ENCODE measurements at regions not wholly inside any gene's neighbourhood (a gene's known extent, or its start where the extent isn't known, plus 50 kb on each side); places are given as distances from the start of the nearest gene placed in this dataset.

GRCh38 chr4:89416960-89417359, 109.4 kb upstream of the GPRIN3 start:
- Histone ChIP-seq H3K36me3 (ENCODE audit: control insufficient read depth in 2 of 2, extremely low read depth in 1 of 2, insufficient read depth in 2 of 2, low read length in 2 of 2) (no peaks in the 10 kb centered on the region), H3K79me2 (ENCODE audit: control insufficient read depth, insufficient read depth, low read length) (no peaks in the 10 kb centered on the region), H3K4me3 (replicated peaks in 1 of 3; ENCODE audit: insufficient read depth in 1 of 3, low read depth in 1 of 3, low read length in 3 of 3) (no peak overlapping the region), H3K9me1 (replicated peaks; ENCODE audit: control insufficient read depth, extremely low read depth, insufficient read depth, low read length) (no peaks in the 10 kb centered on the region), H3K27ac (ENCODE audit: insufficient read depth, low read depth, low read length) (no peak overlapping the region), H3K27me3 (ENCODE audit: control insufficient read depth in 2 of 2, insufficient read depth in 2 of 2, low read length in 2 of 2) (peaks cover 0 to 1% of the 10 kb centered on the region in 2 experiments), H3K9me3 (replicated peaks; ENCODE audit: control insufficient read depth, insufficient read depth, low read length) (no peaks in the 10 kb centered on the region), H2AFZ (ENCODE audit: low read depth, low read length) (no peak overlapping the region), H4K20me1 (replicated peaks; ENCODE audit: control insufficient read depth, extremely low read depth, insufficient read depth, low read length) (no peaks in the 10 kb centered on the region), H3K9ac (replicated peaks; ENCODE audit: extremely low read depth, insufficient read depth, low read length) (no peak overlapping the region), H3K4me2 (ENCODE audit: insufficient read depth, low read length) (no peak overlapping the region), H3K4me1 (ENCODE audit: control insufficient read depth, extremely low read depth, insufficient read depth, low read length) (no peaks in the 10 kb centered on the region)
- TF ChIP-seq FOS (IDR thresholded peaks at IDR 0.05; ENCODE audit: borderline replicate concordance, insufficient read depth, low read length) (no peak), JUN (IDR thresholded peaks at IDR 0.05; ENCODE audit: borderline replicate concordance, insufficient read depth, insufficient read length, low read depth) (no peak), POLR2AphosphoS5 (IDR thresholded peaks at IDR 0.05; ENCODE audit: insufficient read depth, low read depth, low read length) (no peak), EZH2 (IDR thresholded peaks at IDR 0.05; ENCODE audit: borderline replicate concordance, low read depth, low read length, severe bottlenecking) (no peak), MAX (IDR thresholded peaks at IDR 0.05; ENCODE audit: insufficient read depth, insufficient read length) (no peak), POLR2A (IDR thresholded peaks at IDR 0.05; ENCODE audit: low read depth, low read length) (no peak), GATA2 (IDR thresholded peaks at IDR 0.05; ENCODE audit: insufficient read depth, insufficient read length, low read depth, low read length) (no peak), MYC (IDR thresholded peaks at IDR 0.05; ENCODE audit: low read depth, low read length) (no peak), CTCF (IDR thresholded peaks at IDR 0.05; ENCODE audit: extremely low read depth in 1 of 2, insufficient read depth in 1 of 2, low read depth in 1 of 2, low read length in 2 of 2) (no peak)
- dilution Hi-C loops (cut with MboI; ENCODE audit: extremely low pct_ligation_motif_present, low sequenced_read_pairs) (no loop called here), intact Hi-C loops (cut with micrococcal nuclease) (no loop called here)
- DNase-seq (ENCODE audit: low read depth, low spot score) (no peak), FAIRE-seq (no peak)
- ChIA-PET POLR2A (no interaction called here), CTCF (no interaction called here)
- no TSS peak for BruUV-seq (replicated peaks)
